Kidney (tissue), 13 donors: ENCODE measurements at regions not wholly inside any gene's neighbourhood (a gene's known extent, or its start where the extent isn't known, plus 50 kb on each side); places are given as distances from the start of the nearest gene placed in this dataset.
"Not testable (repeated sequence)": the region's sequence is repeated elsewhere in the genome, so short reads cannot be mapped to it uniquely, and the experiment has no call there.

Experiments used
- DNase-seq, 5 donors: peaks; one replicate each; pipeline ENCODE4 v3.0.0-alpha.2; 2013 to 2020
- FAIRE-seq: peaks from 2 replicates; lab custom pipeline; 2012; peaks lifted over from hg19 to GRCh38; lab: Jason Lieb, UNC
- H3K27ac ChIP-seq, 2 donors: one replicate each; pipeline ENCODE4 v1.7.0; 2013; ENCODE audit warnings: low read depth in 2 of 2, low read length in 2 of 2, inconsistent platforms in 1 of 2
- H3K27me3 ChIP-seq: one replicate; pipeline ENCODE4 v1.7.1; 2013; ENCODE audit warnings: low read length, inconsistent platforms; ENCODE audit not compliant: control insufficient read depth, insufficient read depth
- H3K36me3 ChIP-seq, 3 donors: one replicate each; pipeline versions ENCODE4 v1.7.0 to v1.7.1; 2013; ENCODE audit warnings: low read length in 3 of 3, control low read depth in 1 of 3, inconsistent platforms in 1 of 3; ENCODE audit not compliant: insufficient read depth in 3 of 3, control insufficient read depth in 2 of 3
- H3K4me1 ChIP-seq, 3 donors: one replicate each; pipeline versions ENCODE4 v1.7.0 to v1.7.1; 2013; ENCODE audit warnings: low read length in 3 of 3, inconsistent platforms in 1 of 3, low read depth in 1 of 3; ENCODE audit not compliant: control insufficient read depth in 2 of 3, insufficient read depth in 2 of 3
- H3K4me3 ChIP-seq, 3 donors: one replicate each; pipeline versions ENCODE4 v1.7.0 to v1.8.1; 2013; ENCODE audit warnings: low read length in 3 of 3, control low read depth in 1 of 3, inconsistent platforms in 1 of 3
- H3K9ac ChIP-seq, 3 donors: one replicate each; pipeline versions ENCODE4 v1.7.0 to v1.7.1; 2013; ENCODE audit warnings: low read length in 3 of 3, control low read depth in 1 of 3, inconsistent platforms in 1 of 3
- H3K9me3 ChIP-seq, 3 donors: one replicate each; pipeline versions ENCODE4 v1.7.0 to v1.7.1; 2013; ENCODE audit warnings: low read length in 3 of 3, control low read depth in 1 of 3, inconsistent platforms in 1 of 3; ENCODE audit not compliant: control insufficient read depth in 2 of 3, insufficient read depth in 1 of 3
- CTCF ChIP-seq: IDR thresholded peaks from 3 replicates; pipeline ENCODE4 v1.5.1; 2012; ENCODE audit warnings: mild to moderate bottlenecking, moderate library complexity, borderline replicate concordance; ENCODE audit not compliant: insufficient read depth; ENCODE audit errors: extremely low read depth
- intact Hi-C: fragments of 100-400 bp; cut with DNase I; formaldehyde crosslinking; loops from one replicate; pipeline ENCODE4 v1.11.1; 2022
- donor health status: control.
- donor health status: control.
- donor health status: control.
- donor health status: control.
- donor health status: control.
- donor health status: DM: yes; HTN: yes; CAD: no.
- donor health status: Normal renal cell carcinoma (clear cell type).

- H3K4me3 ChIP-seq, result peak overlapping the region in 1 of 3 donors; percentile 43
- DNase-seq, result peak; percentile 71 to 91 (median 80)
- H3K9ac ChIP-seq, intact Hi-C loops, H3K9me3 ChIP-seq, H3K36me3 ChIP-seq, H3K27ac ChIP-seq, H3K27me3 ChIP-seq, H3K4me1 ChIP-seq: not testable (repeated sequence)
- peak; percentile 79 for FAIRE-seq
- TF ChIP-seq CTCF, result peak; percentile 82
Observed at GRCh38 chr17:15828727-15829314, 96.7 kb downstream of the TBC1D26 start.

- H3K36me3 ChIP-seq, H3K9me3 ChIP-seq, H3K27ac ChIP-seq, intact Hi-C loops, H3K4me3 ChIP-seq, DNase-seq, H3K9ac ChIP-seq, FAIRE-seq, H3K27me3 ChIP-seq, H3K4me1 ChIP-seq: not testable (repeated sequence)
Observed at GRCh38 chr17:15830221-15830620, 98.1 kb downstream of the TBC1D26 start.

- H3K27me3 ChIP-seq, H3K36me3 ChIP-seq, H3K9ac ChIP-seq, H3K4me1 ChIP-seq, H3K4me3 ChIP-seq, H3K9me3 ChIP-seq, FAIRE-seq, DNase-seq, H3K27ac ChIP-seq, intact Hi-C loops: not testable (repeated sequence)
Observed at GRCh38 chr17:15831182-15831581, 99.1 kb downstream of the TBC1D26 start.

GRCh38 chr17:15832921-15833480, 100.9 kb downstream of the TBC1D26 start:
- H3K9ac ChIP-seq, H3K36me3 ChIP-seq, H3K9me3 ChIP-seq, H3K27me3 ChIP-seq, H3K4me3 ChIP-seq, H3K27ac ChIP-seq, FAIRE-seq, intact Hi-C loops, H3K4me1 ChIP-seq, DNase-seq: not testable (repeated sequence)

GRCh38 chr17:15833890-15834289, 101.8 kb downstream of the TBC1D26 start:
- H3K4me1 ChIP-seq, H3K4me3 ChIP-seq, DNase-seq, H3K9ac ChIP-seq, H3K9me3 ChIP-seq, H3K36me3 ChIP-seq, H3K27ac ChIP-seq, FAIRE-seq, intact Hi-C loops, H3K27me3 ChIP-seq: not testable (repeated sequence)

GRCh38 chr17:15835481-15835880, 103.4 kb downstream of the TBC1D26 start:
- H3K27me3 ChIP-seq, DNase-seq, H3K4me1 ChIP-seq, H3K27ac ChIP-seq, H3K9ac ChIP-seq, FAIRE-seq, H3K9me3 ChIP-seq, H3K36me3 ChIP-seq, intact Hi-C loops, H3K4me3 ChIP-seq: not testable (repeated sequence)

GRCh38 chr17:15836249-15836982, 104.3 kb downstream of the TBC1D26 start:
- H3K36me3 ChIP-seq, DNase-seq, H3K4me1 ChIP-seq, H3K27ac ChIP-seq, H3K9me3 ChIP-seq, H3K27me3 ChIP-seq, H3K9ac ChIP-seq, H3K4me3 ChIP-seq, intact Hi-C loops, FAIRE-seq: not testable (repeated sequence)
